Caki2 (cell line): ENCODE measurements at regions not wholly inside any gene's neighbourhood (a gene's known extent, or its start where the extent isn't known, plus 50 kb on each side); places are given as distances from the start of the nearest gene placed in this dataset.

Source experiments
- DNase-seq: peaks from one replicate; pipeline ENCODE4 v3.0.0-alpha.2; 2015; ENCODE audit warnings: low read depth
- in situ Hi-C: cut with HindIII; loops from 2 replicates; pipeline ENCODE4 v1.10.0; 2016; ENCODE audit warnings: low sequenced_read_pairs, low pct_unique_long_range_greater_than_20kb, mixed read lengths

DNA sequence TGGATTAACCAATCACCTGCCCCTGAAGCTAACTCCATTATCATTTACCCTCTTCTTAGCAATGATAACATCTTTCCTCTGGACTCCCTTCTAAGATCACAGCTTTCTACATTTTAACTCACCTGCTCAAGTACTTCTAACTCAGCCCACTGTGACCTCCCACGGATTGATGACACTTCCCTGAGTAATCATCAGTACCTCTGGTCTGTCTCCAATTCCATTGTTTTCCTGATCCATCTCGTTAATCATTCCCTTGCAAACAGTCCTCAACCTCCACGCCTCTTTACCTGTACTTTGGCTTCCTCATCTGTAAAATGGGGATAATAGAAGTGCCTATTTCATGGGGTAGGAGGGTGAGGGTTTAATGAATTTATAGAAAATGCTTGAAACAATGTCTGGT lies 195.3 kb upstream of the APP start:
- in situ Hi-C loops: no loop called here

DNA sequence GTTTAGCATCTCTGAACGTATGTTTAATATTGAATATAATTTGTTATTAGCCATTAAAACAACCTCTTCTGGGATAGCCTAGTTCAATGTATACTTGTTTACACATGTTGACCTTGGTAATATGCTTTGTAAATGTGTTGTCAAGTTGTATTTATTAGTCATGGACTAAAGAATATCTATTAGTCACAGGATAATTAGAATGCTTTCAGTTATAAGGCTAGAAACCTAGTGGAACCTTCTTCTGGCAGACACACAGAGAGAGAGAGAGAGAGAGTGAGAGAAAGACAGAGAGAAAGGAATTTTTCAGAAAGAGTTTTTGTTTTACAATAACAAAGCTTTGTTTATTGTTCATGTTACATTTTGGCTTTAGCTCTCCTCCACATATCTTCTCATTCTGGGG lies 181.1 kb upstream of the APP start:
- no peak for DNase-seq
- in situ Hi-C loops: no loop called here

More for the DNA sequence above, 195.3 kb upstream of the APP start:
- no peak for DNase-seq

DNA sequence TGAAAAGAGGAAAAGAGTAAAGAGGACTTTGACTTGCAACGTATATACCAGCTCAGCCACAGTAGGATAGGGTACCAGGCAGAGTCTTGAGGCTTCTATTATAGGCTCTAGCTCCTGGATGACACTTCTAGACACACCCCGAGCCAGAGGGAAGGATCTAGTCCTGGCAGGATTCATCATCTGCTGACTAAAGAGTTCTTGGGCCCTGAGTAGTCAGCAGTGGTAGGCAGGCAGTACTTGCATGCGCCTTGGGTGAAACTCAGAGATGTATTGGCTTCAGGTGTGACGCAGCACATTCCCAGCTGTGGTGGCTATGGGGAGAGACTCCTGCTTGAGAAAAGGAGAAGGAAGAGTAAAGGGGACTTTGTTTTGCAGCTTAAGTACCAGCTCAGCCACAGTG lies 162.3 kb upstream of the APP start:
- no peak for DNase-seq
- in situ Hi-C loops: no loop called here

DNA sequence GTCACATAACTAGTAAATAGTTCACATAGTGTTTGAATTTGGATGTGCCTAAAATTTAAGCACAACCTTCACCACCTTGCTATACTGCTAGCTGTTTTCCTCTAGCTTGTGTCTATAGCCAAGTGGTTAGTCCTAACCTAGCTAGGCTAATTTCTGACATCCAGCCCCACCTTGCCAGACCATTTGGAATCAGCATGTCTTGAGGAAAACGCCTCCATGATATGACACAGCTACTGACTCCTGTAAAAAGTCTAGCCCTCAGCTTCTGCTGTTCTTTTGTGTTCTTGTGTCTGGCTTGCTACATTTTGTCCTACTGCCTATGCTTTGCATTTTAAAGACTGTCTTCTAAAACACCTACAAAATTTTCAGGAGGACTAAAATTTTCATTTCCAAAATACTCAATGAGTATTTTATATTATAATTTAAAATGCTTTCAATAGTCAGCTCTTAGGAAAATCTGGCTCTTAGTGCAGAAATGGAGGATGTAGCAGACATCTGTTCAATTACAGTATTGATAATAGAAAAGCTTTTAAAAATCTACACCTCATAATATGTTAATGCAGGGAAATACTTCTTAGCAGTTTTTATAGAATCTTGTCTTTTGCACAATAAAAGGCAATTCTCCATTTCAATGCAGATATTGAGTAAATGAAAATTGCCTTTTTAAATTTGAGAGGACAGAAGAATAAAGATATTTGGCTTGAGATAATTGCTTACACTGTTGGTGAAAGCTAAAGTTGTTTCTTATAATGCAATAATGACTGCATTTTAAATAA lies 160.8 kb upstream of the APP start:
- DNase-seq: no peak
- in situ Hi-C loops: no loop called here

DNA sequence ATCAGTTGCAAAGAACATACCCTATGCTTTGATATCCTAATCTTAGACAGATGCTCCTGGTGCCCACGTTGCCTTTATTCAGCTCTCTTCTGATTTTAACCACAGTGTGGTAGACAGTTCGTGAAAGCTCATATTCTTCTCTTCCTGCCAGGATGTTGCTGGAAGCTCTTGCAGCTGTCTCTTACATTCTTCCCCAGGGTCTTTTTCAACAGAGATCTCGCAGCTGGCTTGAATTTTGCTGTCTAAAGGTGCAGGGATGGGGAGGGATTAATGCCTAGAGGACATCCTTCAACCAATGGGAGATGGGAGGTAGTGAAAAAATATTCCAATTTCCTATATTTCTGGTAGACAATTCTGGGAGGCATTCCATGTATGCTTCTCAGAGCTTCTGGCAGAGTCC lies 150.0 kb upstream of the APP start:
- DNase-seq: no peak
- in situ Hi-C loops: no loop called here

DNA sequence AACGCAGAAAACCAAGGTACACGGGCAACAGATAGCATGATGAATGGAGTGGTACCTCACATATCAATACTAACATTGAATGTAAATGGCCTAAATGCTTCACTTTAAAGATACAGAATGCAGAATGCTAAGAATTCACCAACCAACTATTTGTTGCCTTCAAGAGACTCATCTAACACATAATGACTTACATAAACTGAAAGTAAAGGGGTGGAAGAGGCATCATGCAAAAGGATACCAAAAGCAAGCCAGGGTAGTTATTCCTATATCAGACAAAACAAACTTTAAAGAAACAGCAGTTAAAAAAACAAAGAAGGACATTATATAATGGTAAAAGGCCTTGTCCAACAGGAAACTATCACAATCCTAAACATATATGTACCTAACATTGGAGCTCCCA lies 137.1 kb upstream of the APP start:
- in situ Hi-C loops: no loop called here
- DNase-seq: no peak

DNA sequence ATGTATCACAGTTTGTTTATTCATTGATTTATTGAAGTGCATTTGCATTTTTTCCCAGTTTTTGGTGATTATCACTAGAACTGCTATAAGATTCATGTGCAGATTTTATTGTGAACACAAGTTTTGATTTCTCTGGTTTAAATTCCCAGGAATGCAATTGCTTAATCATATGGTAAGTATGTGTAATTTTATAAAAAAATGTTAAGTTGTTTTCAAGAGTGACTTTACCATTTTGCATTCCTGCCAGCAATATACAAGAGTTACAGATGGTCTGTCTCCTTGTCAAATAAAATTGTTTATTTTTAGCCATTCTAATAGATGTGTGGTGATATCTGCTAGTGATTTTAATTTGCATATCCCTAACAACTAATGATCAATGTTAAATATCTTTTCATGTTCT lies 127.3 kb upstream of the APP start:
- in situ Hi-C loops: no loop called here
- DNase-seq: no peak

DNA sequence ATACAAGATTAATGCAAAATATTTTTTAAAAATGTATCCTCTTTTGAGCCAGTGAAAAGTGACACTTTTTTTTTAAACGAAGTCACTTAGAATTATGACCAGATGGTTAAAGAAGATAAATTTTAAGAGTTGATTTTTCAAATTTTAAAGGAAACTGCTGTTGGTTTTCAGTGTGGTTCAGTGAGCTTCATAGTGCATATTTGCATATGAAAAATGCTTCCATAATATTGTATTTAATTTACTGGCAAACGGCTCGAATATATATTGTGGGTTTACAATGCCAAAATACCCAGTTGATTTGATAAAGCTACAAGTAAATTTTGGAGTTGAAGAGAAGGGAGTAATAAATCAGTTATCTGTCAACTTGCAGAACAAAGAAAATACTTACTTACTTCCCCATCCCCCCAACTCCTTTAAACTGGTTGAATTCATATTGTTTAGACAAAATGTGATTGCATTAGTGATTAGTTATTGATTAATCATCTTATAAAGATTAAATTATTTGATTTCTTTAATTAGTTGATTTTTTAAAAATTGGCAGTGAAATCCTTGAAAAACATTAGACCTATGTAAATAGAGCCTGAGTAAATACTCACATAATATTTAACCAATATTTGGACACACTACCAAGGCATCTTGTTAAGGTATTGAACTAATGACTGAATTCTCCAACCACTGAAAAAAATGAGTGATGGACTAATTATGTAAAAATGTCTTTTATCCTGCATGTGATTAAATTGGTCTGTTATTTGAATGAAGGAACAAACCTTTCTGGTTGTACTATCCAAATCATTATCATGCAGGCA lies 122.8 kb upstream of the APP start:
- in situ Hi-C loops: no loop called here
- DNase-seq: no peak

DNA sequence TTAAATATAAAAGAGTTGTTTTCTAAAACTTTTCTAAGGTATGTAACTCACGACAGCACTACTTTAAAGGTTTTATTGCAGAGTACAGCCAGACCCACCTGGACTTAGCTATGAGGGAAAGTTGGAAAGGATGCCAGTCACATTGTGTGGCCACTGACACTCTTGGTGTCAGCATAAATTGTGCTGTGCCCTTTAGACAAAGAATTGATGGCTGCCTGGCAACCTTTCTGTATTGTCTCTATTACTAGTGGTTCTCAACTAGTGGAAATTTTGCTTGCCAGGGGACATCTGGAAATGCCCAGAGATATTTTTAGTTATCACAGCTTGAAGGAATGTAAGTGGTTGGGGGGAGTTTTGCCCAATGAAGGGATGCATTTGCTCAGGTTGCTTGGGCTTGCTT lies 117.5 kb upstream of the APP start:
- in situ Hi-C loops: no loop called here
- no peak for DNase-seq

DNA sequence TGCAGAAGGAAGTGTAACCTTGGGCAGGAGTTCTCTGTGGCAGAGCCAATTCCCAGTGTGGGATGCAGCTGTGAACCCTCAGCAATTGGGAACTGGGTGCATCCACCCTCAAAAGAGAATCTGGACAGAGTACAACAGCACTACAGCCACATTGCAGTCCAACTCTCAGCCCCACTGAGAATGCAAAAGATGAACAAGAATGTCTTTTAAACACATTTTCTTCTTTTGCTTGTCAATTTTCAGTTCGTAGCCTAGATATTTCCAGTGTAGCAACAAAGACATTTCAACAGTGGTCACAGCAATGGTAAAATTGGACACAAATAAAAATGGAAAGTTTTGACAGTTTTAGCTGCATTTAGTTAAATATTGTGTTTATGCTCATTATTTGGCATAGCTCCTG lies 114.0 kb upstream of the APP start:
- in situ Hi-C loops: no loop called here
- DNase-seq: no peak

DNA sequence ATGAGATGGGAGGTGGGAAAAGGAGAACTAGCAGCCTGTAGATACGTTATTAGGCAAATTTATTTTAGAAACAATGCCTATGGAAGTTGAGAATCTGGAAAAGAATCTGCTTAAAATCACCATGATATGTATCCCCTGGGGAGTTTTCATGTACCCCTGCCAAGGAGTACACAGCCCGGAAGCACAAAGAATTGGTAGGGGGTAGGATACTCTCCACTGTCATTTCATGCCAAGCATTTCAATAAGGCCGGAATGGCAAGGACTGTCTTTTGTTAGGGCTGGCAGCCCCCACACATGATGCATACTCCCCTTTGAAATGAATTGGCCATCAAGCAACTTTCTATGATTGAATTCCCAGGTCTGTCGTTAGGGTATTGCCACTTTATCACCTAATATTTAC lies 111.5 kb upstream of the APP start:
- in situ Hi-C loops: no loop called here
- no peak for DNase-seq

DNA sequence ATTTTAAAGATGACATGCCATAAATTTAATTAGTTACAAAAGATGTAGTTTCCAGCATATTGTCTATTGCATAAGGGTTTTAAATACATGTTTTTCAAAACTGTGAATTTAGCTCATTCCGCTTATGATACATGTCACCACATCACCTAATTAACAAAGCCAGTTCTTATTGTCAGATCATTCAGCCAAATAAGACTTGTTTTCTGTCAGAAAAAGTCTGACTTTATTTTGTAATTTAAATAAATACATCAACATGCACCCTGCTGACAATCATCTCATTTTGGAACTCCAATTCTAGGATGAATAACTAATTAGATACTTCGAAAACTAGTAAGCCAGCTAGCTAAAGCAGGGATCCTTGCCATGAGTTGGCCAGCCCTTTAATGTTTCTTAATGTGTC lies 110.9 kb upstream of the APP start:
- in situ Hi-C loops: no loop called here
- no peak for DNase-seq

DNA sequence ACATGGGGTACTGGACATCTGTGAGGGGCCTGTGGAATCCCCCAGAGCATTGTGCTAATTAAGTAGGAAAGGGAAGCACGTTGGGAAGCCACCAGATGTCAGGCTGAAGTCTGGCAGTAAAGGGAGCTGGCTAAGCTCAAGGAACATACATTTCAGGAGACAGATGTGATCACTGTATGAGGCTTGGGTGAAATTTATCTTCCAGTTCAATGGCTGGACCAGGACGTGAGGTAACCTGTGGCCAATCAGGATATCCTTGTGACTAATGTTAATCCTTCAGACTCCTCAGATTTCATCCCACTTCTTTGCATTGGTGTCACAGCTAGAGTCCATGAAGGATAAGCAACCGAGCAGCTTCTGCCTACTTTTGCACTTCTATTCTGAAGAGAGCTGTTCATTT lies 110.2 kb upstream of the APP start:
- in situ Hi-C loops: no loop called here
- no peak for DNase-seq

DNA sequence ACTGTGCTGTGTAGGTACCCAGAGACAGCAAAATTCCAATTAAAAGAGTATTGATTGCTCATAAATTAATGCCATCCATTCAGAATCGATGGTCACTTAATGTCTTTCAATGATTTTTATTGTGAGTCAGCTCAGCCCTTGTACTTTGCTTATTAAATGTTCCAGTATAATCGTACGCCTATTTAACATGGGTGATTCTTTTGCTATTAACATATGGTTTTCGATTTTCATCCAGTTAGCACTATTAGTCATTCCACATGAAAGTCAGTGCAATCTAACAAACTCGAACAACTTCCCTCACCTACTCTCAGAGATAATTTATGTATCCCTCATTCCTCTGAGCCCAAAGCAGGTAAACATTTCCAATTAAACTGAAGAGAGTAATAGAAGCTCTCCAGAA lies 109.6 kb upstream of the APP start:
- no peak for DNase-seq
- in situ Hi-C loops: no loop called here

DNA sequence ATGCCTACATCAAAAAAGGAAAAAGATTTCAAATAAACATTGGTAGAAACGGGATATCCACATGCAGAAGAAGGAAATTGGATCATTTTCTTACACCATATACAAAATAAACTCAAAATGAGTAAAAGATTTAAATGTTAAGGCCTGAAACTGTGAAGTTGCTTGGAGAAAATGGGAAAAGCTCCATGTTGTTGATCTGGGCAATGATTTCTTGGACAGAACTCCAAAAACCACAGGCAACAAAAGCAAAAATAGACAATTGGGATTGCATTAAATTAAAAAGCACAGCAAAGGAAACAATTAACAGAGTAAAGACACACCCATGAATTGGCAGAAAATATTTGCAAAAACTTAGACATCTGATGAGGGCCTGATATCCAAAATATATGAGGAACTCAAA lies 105.2 kb upstream of the APP start:
- no peak for DNase-seq
- in situ Hi-C loops: no loop called here

DNA sequence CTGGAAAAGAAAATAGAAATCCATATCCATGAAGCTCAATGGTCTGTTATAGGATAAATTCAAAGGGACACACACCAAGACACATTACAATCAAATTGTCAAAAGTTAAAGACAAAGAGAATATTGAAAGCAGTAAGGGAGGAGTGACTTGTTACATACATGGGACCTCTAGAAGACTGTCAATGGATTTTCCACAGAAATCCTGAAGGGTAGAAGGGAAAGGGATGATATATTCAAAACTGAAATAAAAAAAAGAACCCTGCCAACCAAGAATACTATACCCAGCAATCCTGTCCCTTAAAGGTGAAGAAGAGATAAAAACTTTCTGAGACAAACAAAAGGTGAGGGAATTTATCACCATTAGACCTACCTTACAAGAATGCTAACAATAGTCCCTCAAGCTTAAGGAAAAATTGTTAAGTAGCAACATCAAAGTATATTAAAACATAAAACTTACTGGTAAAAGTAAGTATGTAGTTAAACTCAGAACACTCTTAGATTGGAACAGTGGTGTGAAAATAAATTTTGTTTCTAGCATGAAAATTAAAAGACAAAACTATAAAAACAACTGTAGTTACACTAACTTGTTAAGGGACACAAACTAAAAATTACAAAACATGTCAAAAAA lies 103.2 kb upstream of the APP start:
- DNase-seq: peak; percentile 3
- in situ Hi-C loops: no loop called here

DNA sequence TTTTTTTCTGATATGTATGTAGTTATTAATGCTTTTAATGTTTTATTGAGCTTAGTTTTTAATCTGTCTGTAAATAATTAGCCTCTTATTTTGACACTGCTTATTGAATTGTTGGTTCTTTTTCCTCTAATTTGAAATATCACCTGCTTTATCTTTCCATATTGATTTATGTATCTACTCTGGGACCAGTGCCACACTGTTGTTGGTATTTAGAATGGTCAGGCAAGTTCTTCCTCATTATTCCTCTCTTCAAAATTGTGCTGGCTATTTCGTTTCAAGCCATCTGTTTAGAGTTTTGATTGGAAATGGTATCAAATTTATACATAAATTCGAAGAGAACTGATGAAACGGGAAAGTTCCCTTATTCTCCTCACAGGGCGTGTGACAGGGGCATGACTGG lies 96.8 kb upstream of the APP start:
- in situ Hi-C loops: no loop called here

DNA sequence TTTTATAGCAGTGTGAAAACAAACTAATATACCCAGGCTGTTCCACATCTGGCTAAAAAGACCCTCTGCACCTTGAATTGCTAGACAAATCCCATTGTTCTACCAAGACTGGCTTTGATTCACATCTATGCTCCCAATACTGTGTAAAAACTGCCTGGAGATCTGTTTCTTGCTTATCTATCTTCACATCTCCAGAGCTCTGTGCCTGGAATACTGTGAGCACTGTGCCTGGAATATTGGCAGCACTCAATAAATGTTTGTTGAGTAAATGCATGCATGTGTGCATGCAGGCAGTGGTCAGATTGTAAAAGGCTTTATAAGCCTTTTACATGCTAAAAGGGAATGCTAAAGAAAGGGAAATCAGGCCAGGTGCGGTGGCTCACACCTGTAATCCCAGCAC lies 75.5 kb upstream of the APP start:
- DNase-seq: no peak
- in situ Hi-C loops: no loop called here

More for the DNA sequence above, 96.8 kb upstream of the APP start:
- DNase-seq: no peak

DNA sequence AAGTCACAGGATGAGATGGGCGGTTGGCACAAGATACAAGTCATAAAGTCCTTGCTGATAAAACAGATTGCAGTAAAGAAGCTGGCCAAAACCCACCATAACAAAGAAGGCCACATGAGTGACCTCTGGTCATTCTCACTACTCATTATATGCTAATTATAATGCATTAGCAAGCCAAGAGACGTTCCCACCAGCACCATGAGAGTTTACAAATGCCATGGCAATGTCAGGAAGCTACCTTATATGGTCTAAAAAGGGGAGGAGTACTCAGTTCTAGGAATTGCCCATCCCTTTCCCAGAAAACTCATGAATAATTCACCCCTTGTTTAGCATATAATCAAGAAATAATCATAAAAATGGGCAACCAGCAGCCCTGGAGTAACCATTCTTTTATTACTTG lies 74.9 kb upstream of the APP start:
- no peak for DNase-seq
- in situ Hi-C loops: no loop called here
